K562 (cell line): ENCODE measurements at regions not wholly inside any gene's neighbourhood (a gene's known extent, or its start where the extent isn't known, plus 50 kb on each side); places are given as distances from the start of the nearest gene placed in this dataset.
"Not testable (repeated sequence)": the region's sequence is repeated elsewhere in the genome, so short reads cannot be mapped to it uniquely, and the experiment has no call there.

Experiments used
- ATAC-seq: fragments of 200-7000 bp; cut with Tn5 transposase; 3 replicates; pipeline ENCODE4 v1.9.1; 2020; ENCODE audit warnings: moderate library complexity
- BruUV-seq: library from RNA; stranded (reverse); fragments of 400-500 nt; replicated peaks from 2 replicates; lab custom pipeline; 2021; lab: Mats Ljungman, UMichigan
- CTCF ChIA-PET: fragments of 300-600 bp; formaldehyde crosslinking; extraction: SDS; loops from one replicate; lab custom pipeline; 2021; ENCODE audit warnings: low intra/inter-chr PET ratio; lab: Yijun Ruan, JAX
- POLR2A ChIA-PET: fragments of 300-600, 350-650 bp; sonication (Branson Sonifier 250); formaldehyde crosslinking; extraction: SDS; loops from one replicate; lab custom pipeline; 2021; ENCODE audit warnings: antibody characterized with exemption, inconsistent platforms; lab: Yijun Ruan, JAX
- DNase-seq, 4 experiments: peaks; one replicate each; pipeline versions ENCODE4 v3.0.0 to v3.0.0-alpha.2; 2011 to 2018; ENCODE audit warnings: low spot score in 3 of 4, mixed read lengths in 3 of 4; ENCODE audit errors: extremely low read depth in 1 of 4
- FAIRE-seq: peaks from 2 replicates; lab custom pipeline; 2011; peaks lifted over from hg19 to GRCh38; lab: Jason Lieb, UNC
- H2AFZ ChIP-seq: 2 replicates; pipeline ENCODE4 v1.6.0; 2011; ENCODE audit warnings: low read depth, low read length, control low read depth, inconsistent platforms
- H3K27ac ChIP-seq: fragments of 200-600 bp; 3 replicates; pipeline ENCODE4 v1.8.0; 2011; ENCODE audit warnings: low read depth, mild to moderate bottlenecking, control low read depth, inconsistent platforms, low read length, moderate library complexity, mixed read lengths; ENCODE audit errors: extremely low read depth
- H3K27me3 ChIP-seq, 2 experiments: fragments of 300-600 bp in 1 of 2; 2 replicates in 1 of 2; 3 replicates in 1 of 2; pipeline versions ENCODE4 v1.6.0 to v1.8.0; 2011; ENCODE audit warnings: inconsistent platforms in 2 of 2, low read length in 2 of 2, mild to moderate bottlenecking in 1 of 2, mixed read lengths in 1 of 2, moderate library complexity in 1 of 2; ENCODE audit not compliant: control insufficient read depth in 2 of 2, insufficient read depth in 2 of 2
- H3K36me3 ChIP-seq: fragments of 300-600 bp; 3 replicates; pipeline ENCODE4 v1.8.0; 2011; ENCODE audit warnings: mild to moderate bottlenecking, low read length, inconsistent platforms; ENCODE audit not compliant: control insufficient read depth, insufficient read depth
- H3K4me1 ChIP-seq, 2 experiments: fragments of 200-600 bp in 1 of 2; replicated peaks in 1 of 2; 2 replicates in 1 of 2; 3 replicates in 1 of 2; pipeline versions ENCODE4 v1.5.1 to v1.8.0; 2011; ENCODE audit warnings: inconsistent platforms in 2 of 2, low read length in 2 of 2, mild to moderate bottlenecking in 1 of 2, mixed read lengths in 1 of 2, moderate library complexity in 1 of 2; ENCODE audit not compliant: control insufficient read depth in 2 of 2, insufficient read depth in 2 of 2
- H3K4me2 ChIP-seq: 2 replicates; pipeline ENCODE4 v1.6.1; 2011; ENCODE audit warnings: low read length, control low read depth, inconsistent platforms, mixed read lengths; ENCODE audit not compliant: insufficient read depth
- H3K4me3 ChIP-seq: fragments of 200-600 bp; sonication (generic), shearing (Covaris generic); 2 replicates; pipeline ENCODE4 v1.5.1; 2016; ENCODE audit warnings: control low read depth, inconsistent platforms
- H3K79me2 ChIP-seq: fragments of 200-600 bp; 3 replicates; pipeline ENCODE4 v1.8.0; 2011; ENCODE audit warnings: low read length, inconsistent platforms; ENCODE audit not compliant: control insufficient read depth, insufficient read depth
- H3K9ac ChIP-seq, 2 experiments: 2 replicates each; pipeline versions ENCODE4 v1.6.0 to v1.6.1; 2011; ENCODE audit warnings: low read depth in 2 of 2, low read length in 2 of 2, control low read depth in 1 of 2, inconsistent platforms in 1 of 2, mild to moderate bottlenecking in 1 of 2, mixed read lengths in 1 of 2; ENCODE audit not compliant: insufficient read depth in 1 of 2
- H3K9me1 ChIP-seq: one replicate; pipeline ENCODE4 v1.6.0; 2011; ENCODE audit warnings: inconsistent platforms, mild to moderate bottlenecking, low read length, moderate library complexity; ENCODE audit not compliant: control insufficient read depth, insufficient read depth
- H3K9me3 ChIP-seq: replicated peaks from 2 replicates; pipeline ENCODE4 v1.5.1; 2011; ENCODE audit warnings: low read depth, low read length, inconsistent platforms; ENCODE audit not compliant: control insufficient read depth, insufficient read depth
- H4K20me1 ChIP-seq: replicated peaks from 2 replicates; pipeline ENCODE4 v1.6.1; 2011; ENCODE audit warnings: low read length, inconsistent platforms, mixed read lengths; ENCODE audit not compliant: control insufficient read depth, insufficient read depth
- ATF7 ChIP-seq: fragments of 450-650 bp; IDR thresholded peaks from 2 replicates; pipeline ENCODE4 v1.7.1; 2014; ENCODE audit warnings: mild to moderate bottlenecking, moderate library complexity
- MECOM ChIP-seq: fragments of 250-450 bp; sonication (Bioruptor Pico); IDR thresholded peaks from 2 replicates; pipeline ENCODE4 v1.8.0; 2022; ENCODE audit warnings: inconsistent platforms
- SREBF2 ChIP-seq: sonication (generic); formaldehyde crosslinking; IDR thresholded peaks from 2 replicates; pipeline ENCODE4 v1.4.0; 2020; ENCODE audit warnings: mild to moderate bottlenecking, missing genetic modification reagents
- ZNF197 ChIP-seq: fragments of 200-800 bp; sonication (Bioruptor generic); IDR thresholded peaks from 2 replicates; pipeline ENCODE4 v1.6.1; 2016; ENCODE audit warnings: low read depth, missing genetic modification characterization, missing compliant biosample characterization
- WGBS: fragments of 100-300 bp; shearing (Covaris generic); methylation state at CpG from one replicate; pipeline ENCODE4 v1.1.6; 2016; ENCODE audit warnings: low coverage, mixed read lengths; ENCODE audit not compliant: insufficient coverage; ENCODE audit errors: missing lambda C conversion rate; 5-methylcytosine and 5-hydroxymethylcytosine counted together
- in situ Hi-C: fragments of 300-500 bp; cut with MboI; formaldehyde crosslinking; loops from 4 replicates; pipeline ENCODE4 v1.15.0; 2018; ENCODE audit warnings: inconsistent platforms, mixed read lengths
- intact Hi-C: fragments of 100-400 bp; cut with micrococcal nuclease; formaldehyde crosslinking; loops from 2 replicates; pipeline ENCODE4 v1.14.2; 2022

DNA sequence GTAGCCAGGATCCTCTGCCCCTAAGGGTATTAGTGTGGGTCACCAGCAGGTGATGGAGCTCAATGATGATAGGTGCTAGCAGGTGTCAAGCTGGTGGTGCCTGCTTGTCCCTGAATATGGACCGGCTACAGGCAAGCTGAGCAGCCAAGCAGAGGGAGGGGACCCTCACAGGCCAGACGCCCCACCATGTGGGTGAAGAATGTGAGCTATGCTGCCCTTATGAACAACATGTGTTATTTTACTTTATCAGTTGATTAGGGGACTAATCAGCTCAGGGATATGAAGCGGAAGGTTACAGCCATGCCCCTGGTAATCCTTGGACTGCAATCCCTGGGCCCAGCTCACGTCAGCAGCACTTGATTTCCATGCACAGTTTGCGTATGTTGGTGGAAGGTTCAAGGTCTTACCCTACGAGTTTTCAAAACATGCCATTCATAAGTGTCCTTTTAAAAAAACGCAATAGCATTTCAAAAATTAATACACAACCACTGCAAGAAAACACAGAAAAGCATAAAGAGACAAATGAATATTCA lies 106.0 kb downstream of the CDC7 start:
- intact Hi-C loops (no loop called here), in situ Hi-C loops (no loop called here)
- Histone ChIP-seq H3K4me2 (no peak overlapping the region), H3K4me1 (peaks cover 7 to 21% of the 10 kb centered on the region in 2 experiments; a peak in 4 of 5 replicates), H3K36me3 (no peaks in the 10 kb centered on the region), H4K20me1 (no peaks in the 10 kb centered on the region), H3K9ac (no peak overlapping the region), H3K27ac (no peak overlapping the region), H3K9me1 (no peaks in the 10 kb centered on the region), H3K9me3 (no peaks in the 10 kb centered on the region)
- BruUV-seq, result no TSS peak
- ChIA-PET CTCF (no interaction called here), POLR2A (interaction anchor here (1.4 kb wide), 1 partner anchor 13 kb away, joined by 3 read pairs; no protein-coding TSS in a partner anchor)
- ATAC-seq (no peak), DNase-seq (no peak), FAIRE-seq (no peak)
- WGBS, result 56% methylated on average over 7 of the region's 7 CpGs
- no peak for TF ChIP-seq MECOM (CRISPR knock-in tag)
- no peak for TF ChIP-seq ATF7
- no peak for TF ChIP-seq ZNF197 (CRISPR knock-in tag)
- no peak for TF ChIP-seq SREBF2 (CRISPR knock-in tag)
- TF ChIP-seq, all 486 proteins: peak for 0
- Histone ChIP-seq H3K27me3 (no peaks in the 10 kb centered on the region), H3K4me3 (no peak overlapping the region), H2AFZ (no peak overlapping the region), H3K79me2 (no peaks in the 10 kb centered on the region)

GRCh38 chr1:91607686-91608085 lies 107.0 kb downstream of the CDC7 start:
- POLR2A ChIA-PET, intact Hi-C loops, H3K36me3 ChIP-seq, H3K9me3 ChIP-seq, ATAC-seq, DNase-seq, H3K27me3 ChIP-seq, H2AFZ ChIP-seq, in situ Hi-C loops, H3K4me2 ChIP-seq, H4K20me1 ChIP-seq, FAIRE-seq, BruUV-seq, H3K9me1 ChIP-seq, H3K79me2 ChIP-seq, CTCF ChIA-PET, H3K9ac ChIP-seq, H3K27ac ChIP-seq, H3K4me3 ChIP-seq: not testable (repeated sequence)
- peaks cover 0 to 18% of the 10 kb centered on the region in 2 experiments; a peak in 3 of 5 replicates for H3K4me1 ChIP-seq
- 53% methylated on average over 3 of the region's 3 CpGs for WGBS
